B cell (primary cell): ENCODE measurements at regions not wholly inside any gene's neighbourhood (a gene's known extent, or its start where the extent isn't known, plus 50 kb on each side); places are given as distances from the start of the nearest gene placed in this dataset.

ENCODE experiments used
- ATAC-seq: fragments of 200-7000 bp; cut with Tn5 transposase; one replicate; pipeline ENCODE4 v1.10.0; 2021; ENCODE audit warnings: low read depth, mild to moderate bottlenecking, moderate number of reproducible peaks, moderate library complexity
- CTCF ChIA-PET: fragments of 350-600 bp; sonication (Branson Sonifier 250); formaldehyde crosslinking; loops from one replicate; lab custom pipeline; 2021; ENCODE audit warnings: antibody characterized with exemption, inconsistent platforms; lab: Charles Lee
- POLR2A ChIA-PET: fragments of 350-600 bp; sonication (Branson Sonifier 250); formaldehyde crosslinking; loops from one replicate; lab custom pipeline; 2021; ENCODE audit warnings: antibody characterized with exemption; lab: Charles Lee
- DNase-seq: peaks from one replicate; pipeline ENCODE4 v3.0.0; 2013
- H2AFZ ChIP-seq: 2 replicates; pipeline ENCODE4 v1.6.1; 2012; ENCODE audit warnings: mild to moderate bottlenecking, low read depth, low read length; ENCODE audit not compliant: insufficient read depth, poor library complexity, severe bottlenecking
- H3K27ac ChIP-seq, 2 donors: 1 replicate in 1 of 2; 2 replicates in 1 of 2; pipeline ENCODE4 v1.5.1; 2012 to 2013; ENCODE audit warnings: low read length in 2 of 2, mild to moderate bottlenecking in 2 of 2, moderate library complexity in 1 of 2
- H3K27me3 ChIP-seq, 4 experiments: fragments of 200-600 bp in 1 of 4; sonication (generic) in 1 of 4; replicated peaks in 1 of 4; 1 replicate in 2 of 4; 2 replicates in 2 of 4; pipeline versions ENCODE4 v1.6.1 to v1.7.0; 2013 to 2016; ENCODE audit warnings: low read length in 3 of 4, mild to moderate bottlenecking in 2 of 4, mixed read lengths in 1 of 4, moderate library complexity in 1 of 4; ENCODE audit not compliant: insufficient read depth in 4 of 4, control insufficient read depth in 3 of 4; ENCODE audit errors: control extremely low read depth in 1 of 4
- H3K36me3 ChIP-seq, 2 experiments: replicated peaks in 1 of 2; 1 replicate in 1 of 2; 2 replicates in 1 of 2; pipeline versions ENCODE4 v1.6.1 to v1.7.1; 2013; ENCODE audit warnings: low read length in 1 of 2; ENCODE audit not compliant: insufficient read depth in 2 of 2, control insufficient read depth in 1 of 2; ENCODE audit errors: control extremely low read depth in 1 of 2, extremely low read depth in 1 of 2
- H3K4me1 ChIP-seq, 2 donors: fragments of 200-600 bp in 1 of 2; sonication (generic) in 1 of 2; 1 replicate in 1 of 2; 2 replicates in 1 of 2; pipeline versions ENCODE4 v1.5.1 to v1.6.1; 2013 to 2017; ENCODE audit warnings: low read length in 2 of 2; ENCODE audit not compliant: control insufficient read depth in 2 of 2, insufficient read depth in 2 of 2
- H3K4me2 ChIP-seq: replicated peaks from 2 replicates; pipeline ENCODE3; 2012; ENCODE audit warnings: mild to moderate bottlenecking, low read depth, low read length; ENCODE audit not compliant: poor library complexity, severe bottlenecking
- H3K4me3 ChIP-seq, 5 experiments: fragments of 200-600 bp in 1 of 5; sonication (generic) in 1 of 5; 1 replicate in 3 of 5; 2 replicates in 2 of 5; pipeline versions ENCODE4 v1.5.1 to v1.7.0; 2011 to 2016; ENCODE audit warnings: low read length in 4 of 5, mild to moderate bottlenecking in 4 of 5, low read depth in 2 of 5, control low read depth in 1 of 5, moderate library complexity in 1 of 5; ENCODE audit not compliant: insufficient read depth in 1 of 5; ENCODE audit errors: control extremely low read depth in 1 of 5, extremely low read depth in 1 of 5
- H3K79me2 ChIP-seq: fragments of 200-600 bp; sonication (generic); one replicate; pipeline ENCODE4 v1.6.0; 2016; ENCODE audit warnings: low read length; ENCODE audit not compliant: control insufficient read depth, insufficient read depth
- H3K9ac ChIP-seq: fragments of 200-600 bp; sonication (generic); 2 replicates; pipeline ENCODE4 v1.6.1; 2017; ENCODE audit warnings: mild to moderate bottlenecking, low read length, moderate library complexity
- H3K9me3 ChIP-seq, 3 donors: one replicate each; pipeline versions ENCODE4 v1.6.1 to v1.7.1; 2013; ENCODE audit warnings: low read length in 2 of 3; ENCODE audit not compliant: control insufficient read depth in 2 of 3, insufficient read depth in 1 of 3; ENCODE audit errors: control extremely low read depth in 1 of 3
- H4K20me1 ChIP-seq: 2 replicates; pipeline ENCODE4 v1.6.0; 2012; ENCODE audit warnings: mild to moderate bottlenecking, low read length; ENCODE audit not compliant: insufficient read depth, control insufficient read depth, poor library complexity, severe bottlenecking
- H3K27ac Mint-ChIP-seq: one replicate; pipeline ENCODE4 v1.8.0; 2021; ENCODE audit warnings: mixed read lengths
- H3K27me3 Mint-ChIP-seq: one replicate; pipeline ENCODE4 v1.8.0; 2021; ENCODE audit warnings: mixed read lengths
- H3K4me1 Mint-ChIP-seq: one replicate; pipeline ENCODE4 v1.8.0; 2021; ENCODE audit warnings: mixed read lengths
- H3K4me3 Mint-ChIP-seq: one replicate; pipeline ENCODE4 v1.8.0; 2021; ENCODE audit warnings: mixed read lengths
- H3K9me3 Mint-ChIP-seq: one replicate; pipeline ENCODE4 v1.8.0; 2022; ENCODE audit warnings: mixed read lengths; ENCODE audit not compliant: insufficient read depth
- EZH2 ChIP-seq: IDR thresholded peaks from 2 replicates; pipeline ENCODE4 v1.6.1; 2012; ENCODE audit warnings: borderline replicate concordance, low read depth, mild to moderate bottlenecking, moderate library complexity, low read length; ENCODE audit not compliant: insufficient read depth, poor library complexity, severe bottlenecking
- WGBS: methylation state at CpG from one replicate; pipeline ENCODE4 v1.1.5; 2013; ENCODE audit warnings: missing lambda C conversion rate; ENCODE audit not compliant: insufficient coverage; 5-methylcytosine and 5-hydroxymethylcytosine counted together
- intact Hi-C: fragments of 100-400 bp; cut with micrococcal nuclease; formaldehyde crosslinking; loops from one replicate; pipeline ENCODE4 v1.10.0; 2022
- TF ChIP-seq, protein P1 (sequence below): fragments of 200-600 bp; IDR thresholded peaks from one replicate; pipeline ENCODE4 v1.8.0; 2022; ENCODE audit warnings: antibody characterized with exemption, mild to moderate bottlenecking

DNA sequence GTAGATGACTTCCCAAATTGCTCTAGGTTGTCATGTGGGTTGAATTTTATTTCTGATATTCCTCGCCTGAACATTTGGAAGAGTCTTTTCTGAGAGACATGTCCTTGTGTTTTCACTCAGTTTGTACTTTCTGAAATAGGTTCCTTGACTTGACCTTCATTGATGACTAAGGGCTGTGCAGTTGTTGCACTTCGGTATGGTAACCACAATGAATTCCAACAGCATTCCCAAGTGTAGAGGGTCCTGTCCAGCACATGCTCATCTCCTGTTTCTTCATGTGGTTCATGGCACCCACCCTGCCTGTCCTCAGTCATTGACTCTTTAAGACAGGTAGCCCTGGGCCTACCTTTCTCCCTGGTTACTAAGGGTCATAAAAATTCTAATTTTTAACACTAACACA is 527.8 kb downstream of the MTRR start:
- 95% methylated on average over 2 of the region's 2 CpGs for WGBS
- ChIA-PET POLR2A (no interaction called here), CTCF (no interaction called here)
- no peak for ATAC-seq
- Histone ChIP-seq H3K27me3 (no peaks in the 10 kb centered on the region), H3K4me2 (no peak overlapping the region), H3K9ac (no peak overlapping the region), H3K36me3 (no peaks in the 10 kb centered on the region), H3K4me1 (no peaks in the 10 kb centered on the region), H3K9me3 (no peaks in the 10 kb centered on the region), H3K27ac (no peak overlapping the region), H4K20me1 (no peaks in the 10 kb centered on the region), H3K79me2 (no peaks in the 10 kb centered on the region), H2AFZ (no peak overlapping the region), H3K4me3 (no peak overlapping the region)
- Mint-ChIP-seq H3K9me3 (no peaks in the 10 kb centered on the region), H3K4me1 (no peaks in the 10 kb centered on the region), H3K4me3 (no peak overlapping the region), H3K27ac (no peak overlapping the region), H3K27me3 (no peaks in the 10 kb centered on the region)
- TF ChIP-seq, protein P1, sequence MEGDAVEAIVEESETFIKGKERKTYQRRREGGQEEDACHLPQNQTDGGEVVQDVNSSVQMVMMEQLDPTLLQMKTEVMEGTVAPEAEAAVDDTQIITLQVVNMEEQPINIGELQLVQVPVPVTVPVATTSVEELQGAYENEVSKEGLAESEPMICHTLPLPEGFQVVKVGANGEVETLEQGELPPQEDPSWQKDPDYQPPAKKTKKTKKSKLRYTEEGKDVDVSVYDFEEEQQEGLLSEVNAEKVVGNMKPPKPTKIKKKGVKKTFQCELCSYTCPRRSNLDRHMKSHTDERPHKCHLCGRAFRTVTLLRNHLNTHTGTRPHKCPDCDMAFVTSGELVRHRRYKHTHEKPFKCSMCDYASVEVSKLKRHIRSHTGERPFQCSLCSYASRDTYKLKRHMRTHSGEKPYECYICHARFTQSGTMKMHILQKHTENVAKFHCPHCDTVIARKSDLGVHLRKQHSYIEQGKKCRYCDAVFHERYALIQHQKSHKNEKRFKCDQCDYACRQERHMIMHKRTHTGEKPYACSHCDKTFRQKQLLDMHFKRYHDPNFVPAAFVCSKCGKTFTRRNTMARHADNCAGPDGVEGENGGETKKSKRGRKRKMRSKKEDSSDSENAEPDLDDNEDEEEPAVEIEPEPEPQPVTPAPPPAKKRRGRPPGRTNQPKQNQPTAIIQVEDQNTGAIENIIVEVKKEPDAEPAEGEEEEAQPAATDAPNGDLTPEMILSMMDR = no peak
- no peak for TF ChIP-seq EZH2
- no peak for DNase-seq
- intact Hi-C loops = no loop called here

- no peak overlapping the region for H3K4me3 ChIP-seq
- no peaks in the 10 kb centered on the region for H3K79me2 ChIP-seq
- H3K27ac ChIP-seq = no peak overlapping the region
- H3K4me2 ChIP-seq = no peak overlapping the region
- no peak overlapping the region for H3K4me3 Mint-ChIP-seq
- CTCF ChIA-PET = no interaction called here
- H3K9me3 ChIP-seq = no peaks in the 10 kb centered on the region
- no peak overlapping the region for H3K27ac Mint-ChIP-seq
- POLR2A ChIA-PET = no interaction called here
- TF ChIP-seq EZH2 = no peak
- TF ChIP-seq, protein P1 = no peak
- H3K4me1 ChIP-seq = no peaks in the 10 kb centered on the region
- H3K9ac ChIP-seq = no peak overlapping the region
- H3K36me3 ChIP-seq = no peaks in the 10 kb centered on the region
- no peak for ATAC-seq
- H3K27me3 Mint-ChIP-seq = no peaks in the 10 kb centered on the region
- 100% methylated on average over 3 of the region's 4 CpGs for WGBS
- H3K27me3 ChIP-seq = no peaks in the 10 kb centered on the region
- no peak for DNase-seq
- no peaks in the 10 kb centered on the region for H3K4me1 Mint-ChIP-seq
- H4K20me1 ChIP-seq = no peaks in the 10 kb centered on the region
- H3K9me3 Mint-ChIP-seq = no peaks in the 10 kb centered on the region
- no peak overlapping the region for H2AFZ ChIP-seq
- intact Hi-C loops = no loop called here
Measured at GRCh38 chr5:8399471-8399870, 530.5 kb downstream of the MTRR start.
